H1 (cell line): ENCODE measurements at regions not wholly inside any gene's neighbourhood (a gene's known extent, or its start where the extent isn't known, plus 50 kb on each side); places are given as distances from the start of the nearest gene placed in this dataset.

Source experiments
- CTCF ChIA-PET: fragments of 300-600 bp; sonication (Branson Sonifier 250); formaldehyde crosslinking; loops from one replicate; lab custom pipeline; 2021; ENCODE audit not compliant: partially characterized antibody; lab: Charles Lee
- POLR2A ChIA-PET: fragments of 300-600 bp; sonication (Branson Sonifier 250); formaldehyde crosslinking; loops from one replicate; lab custom pipeline; 2021; ENCODE audit warnings: inconsistent platforms; ENCODE audit not compliant: partially characterized antibody; lab: Charles Lee
- DNase-seq, 2 experiments: peaks; one replicate each; pipeline versions ENCODE4 v3.0.0 to v3.0.0-alpha.2; 2010 to 2022; ENCODE audit warnings: low spot score in 2 of 2, low read depth in 1 of 2, mixed read lengths in 1 of 2
- FAIRE-seq: peaks from 2 replicates; lab custom pipeline; 2011; peaks lifted over from hg19 to GRCh38; lab: Jason Lieb, UNC
- H2AFZ ChIP-seq: 2 replicates; pipeline ENCODE4 v1.8.1; 2012; ENCODE audit warnings: low read length, inconsistent platforms
- H2AK5ac ChIP-seq: 2 replicates; pipeline ENCODE4 v1.6.1; 2013; ENCODE audit warnings: low read depth, low read length
- H2BK120ac ChIP-seq: replicated peaks from 2 replicates; pipeline ENCODE3; 2013; ENCODE audit warnings: low read depth, low read length, inconsistent platforms
- H2BK12ac ChIP-seq: 2 replicates; pipeline ENCODE4 v1.6.1; 2013; ENCODE audit warnings: low read depth, low read length
- H2BK15ac ChIP-seq: 2 replicates; pipeline ENCODE4 v1.6.1; 2013; ENCODE audit warnings: low read length
- H2BK20ac ChIP-seq: 2 replicates; pipeline ENCODE4 v1.6.1; 2013; ENCODE audit warnings: low read length
- H2BK5ac ChIP-seq: 2 replicates; pipeline ENCODE4 v1.6.1; 2013; ENCODE audit warnings: low read depth, low read length
- H3K14ac ChIP-seq: 2 replicates; pipeline ENCODE4 v1.6.1; 2013; ENCODE audit warnings: inconsistent platforms; ENCODE audit not compliant: insufficient read length
- H3K18ac ChIP-seq: 2 replicates; pipeline ENCODE4 v1.6.1; 2013; ENCODE audit warnings: low read length; ENCODE audit errors: extremely low read depth
- H3K23ac ChIP-seq: 2 replicates; pipeline ENCODE4 v1.6.1; 2013; ENCODE audit warnings: inconsistent platforms; ENCODE audit not compliant: insufficient read length
- H3K23me2 ChIP-seq: 2 replicates; pipeline ENCODE4 v1.6.1; 2013; ENCODE audit warnings: low read depth, low read length
- H3K27ac ChIP-seq: 2 replicates; pipeline ENCODE4 v1.6.1; 2011; ENCODE audit warnings: low read depth, low read length, inconsistent platforms
- H3K27me3 ChIP-seq, 4 experiments: replicated peaks in 1 of 4; 1 replicate in 1 of 4; 2 replicates in 3 of 4; pipeline versions ENCODE4 v1.6.1 to v1.8.1; 2011 to 2013; ENCODE audit warnings: low read length in 3 of 4, mild to moderate bottlenecking in 3 of 4, inconsistent platforms in 2 of 4, mixed read lengths in 2 of 4, moderate library complexity in 1 of 4; ENCODE audit not compliant: control insufficient read depth in 3 of 4, insufficient read depth in 3 of 4; ENCODE audit errors: extremely low read depth in 1 of 4
- H3K36me3 ChIP-seq, 4 experiments: 2 replicates each; pipeline versions ENCODE4 v1.6.1 to v1.8.1; 2011 to 2013; ENCODE audit warnings: mild to moderate bottlenecking in 4 of 4, low read length in 3 of 4, moderate library complexity in 2 of 4, control low read depth in 1 of 4, inconsistent platforms in 1 of 4; ENCODE audit not compliant: insufficient read depth in 4 of 4, control insufficient read depth in 2 of 4
- H3K4ac ChIP-seq: replicated peaks from 2 replicates; pipeline ENCODE3; 2013; ENCODE audit warnings: low read length, low read depth, mixed read lengths, inconsistent platforms; ENCODE audit not compliant: insufficient read length
- H3K4me1 ChIP-seq, 4 experiments: replicated peaks in 1 of 4; 1 replicate in 1 of 4; 2 replicates in 3 of 4; pipeline versions ENCODE4 v1.6.1 to v1.8.1; 2011 to 2013; ENCODE audit warnings: low read length in 3 of 4, inconsistent platforms in 2 of 4, mixed read lengths in 1 of 4; ENCODE audit not compliant: insufficient read depth in 4 of 4, control insufficient read depth in 3 of 4
- H3K4me2 ChIP-seq, 2 experiments: 2 replicates each; pipeline versions ENCODE4 v1.6.1 to v1.8.1; 2011 to 2013; ENCODE audit warnings: low read depth in 2 of 2, low read length in 2 of 2, control low read depth in 1 of 2, inconsistent platforms in 1 of 2, mild to moderate bottlenecking in 1 of 2; ENCODE audit not compliant: insufficient read depth in 1 of 2
- H3K4me3 ChIP-seq, 4 experiments: fragments of 200-600, 300-600 bp in 1 of 4; sonication (generic), shearing (Covaris generic), sonication (Bioruptor Twin) in 1 of 4; 2 replicates each; pipeline versions ENCODE4 v1.5.1 to v1.8.1; 2011 to 2016; ENCODE audit warnings: low read length in 4 of 4, low read depth in 3 of 4, control low read depth in 2 of 4, inconsistent platforms in 2 of 4, mild to moderate bottlenecking in 2 of 4, mixed read lengths in 1 of 4, moderate library complexity in 1 of 4; ENCODE audit not compliant: insufficient read depth in 2 of 4; ENCODE audit errors: extremely low read depth in 1 of 4
- H3K56ac ChIP-seq: replicated peaks from 2 replicates; pipeline ENCODE3; 2013; ENCODE audit warnings: low read depth, mild to moderate bottlenecking, mixed read lengths, low read length, inconsistent platforms; ENCODE audit not compliant: insufficient read length
- H3K79me1 ChIP-seq: 2 replicates; pipeline ENCODE4 v1.6.1; 2013; ENCODE audit warnings: low read depth, low read length, control low read depth
- H3K79me2 ChIP-seq, 2 experiments: 2 replicates each; pipeline versions ENCODE4 v1.6.1 to v1.8.1; 2012 to 2013; ENCODE audit warnings: low read length in 2 of 2, mild to moderate bottlenecking in 2 of 2, inconsistent platforms in 1 of 2; ENCODE audit not compliant: insufficient read depth in 2 of 2, control insufficient read depth in 1 of 2
- H3K9ac ChIP-seq, 4 experiments: replicated peaks in 1 of 4; 1 replicate in 1 of 4; 2 replicates in 3 of 4; pipeline versions ENCODE4 v1.6.1 to v1.8.1; 2011 to 2013; ENCODE audit warnings: low read depth in 3 of 4, low read length in 3 of 4, control low read depth in 2 of 4, mild to moderate bottlenecking in 2 of 4, moderate library complexity in 2 of 4, inconsistent platforms in 1 of 4; ENCODE audit errors: extremely low read depth in 1 of 4
- H3K9me3 ChIP-seq, 2 experiments: 2 replicates each; pipeline versions ENCODE4 v1.6.1 to v1.8.1; 2012 to 2013; ENCODE audit warnings: mild to moderate bottlenecking in 2 of 2, moderate library complexity in 2 of 2, control low read depth in 1 of 2, inconsistent platforms in 1 of 2, low read depth in 1 of 2, low read length in 1 of 2, mixed read lengths in 1 of 2; ENCODE audit not compliant: insufficient read depth in 2 of 2
- H4K20me1 ChIP-seq, 2 experiments: replicated peaks in 1 of 2; 2 replicates each; pipeline versions ENCODE3 to v1.8.1; 2011 to 2013; ENCODE audit warnings: inconsistent platforms in 2 of 2, low read length in 2 of 2, mild to moderate bottlenecking in 1 of 2; ENCODE audit not compliant: insufficient read depth in 2 of 2, control insufficient read depth in 1 of 2
- H4K5ac ChIP-seq: 2 replicates; pipeline ENCODE4 v1.6.1; 2013; ENCODE audit warnings: low read length, low read depth, mixed read lengths, inconsistent platforms; ENCODE audit not compliant: insufficient read length
- H4K8ac ChIP-seq: 2 replicates; pipeline ENCODE4 v1.8.0; 2013; ENCODE audit warnings: mild to moderate bottlenecking, moderate library complexity, low read length, inconsistent platforms; ENCODE audit not compliant: insufficient read depth; ENCODE audit errors: extremely low read depth
- H4K91ac ChIP-seq: replicated peaks from 2 replicates; pipeline ENCODE3; 2013; ENCODE audit warnings: low read length, mixed read lengths, inconsistent platforms; ENCODE audit not compliant: insufficient read length
- GABPA ChIP-seq: IDR thresholded peaks from 2 replicates; pipeline ENCODE4 v1.6.1; 2011; ENCODE audit warnings: mild to moderate bottlenecking, low read length, moderate library complexity, borderline replicate concordance; ENCODE audit not compliant: insufficient read depth
- KDM1A ChIP-seq: fragments of 200-600, 300-600 bp; sonication (generic); IDR thresholded peaks from 2 replicates; pipeline ENCODE4 v1.7.1; 2016; ENCODE audit warnings: mild to moderate bottlenecking, low read length, borderline replicate concordance
- POLR2AphosphoS5 ChIP-seq: IDR thresholded peaks from 2 replicates; pipeline ENCODE4 v1.6.1; 2011; ENCODE audit warnings: low read depth, low read length
- RAD21 ChIP-seq, 2 experiments: IDR thresholded peaks in 1 of 2; conservative IDR thresholded peaks in 1 of 2; 2 replicates each; pipeline ENCODE4 v1.6.1; 2011; ENCODE audit warnings: low read depth in 2 of 2, low read length in 2 of 2, improper control_type of control experiment in 1 of 2, inconsistent platforms in 1 of 2, mild to moderate bottlenecking in 1 of 2, moderate library complexity in 1 of 2
- SAP30 ChIP-seq: fragments of 300-600 bp; sonication (generic); IDR thresholded peaks from 2 replicates; pipeline ENCODE4 v1.7.1; 2012; ENCODE audit warnings: low read length, moderate library complexity, mild to moderate bottlenecking, inconsistent platforms; ENCODE audit not compliant: insufficient read depth, insufficient replicate concordance
- SP4 ChIP-seq: IDR thresholded peaks from 2 replicates; pipeline ENCODE4 v1.6.1; 2012; ENCODE audit warnings: low read length, inconsistent platforms
- TCF12 ChIP-seq: IDR thresholded peaks from 2 replicates; pipeline ENCODE4 v1.6.1; 2011; ENCODE audit warnings: low read depth, mild to moderate bottlenecking, low read length
- WGBS, 2 experiments: shearing (Covaris generic) in 1 of 2; methylation state at CpG; one replicate each; pipeline versions ENCODE4 v1.1.6 to v1.1.7; 2013 to 2015; ENCODE audit warnings: low lambda C conversion rate in 2 of 2, mixed read lengths in 2 of 2, inconsistent platforms in 1 of 2, low coverage in 1 of 2, missing lambda C conversion rate in 1 of 2; ENCODE audit not compliant: insufficient replicate concordance in 2 of 2, insufficient coverage in 1 of 2, insufficient read length in 1 of 2; ENCODE audit errors: extremely low coverage in 1 of 2, missing lambda C conversion rate in 1 of 2; 5-methylcytosine and 5-hydroxymethylcytosine counted together

DNA sequence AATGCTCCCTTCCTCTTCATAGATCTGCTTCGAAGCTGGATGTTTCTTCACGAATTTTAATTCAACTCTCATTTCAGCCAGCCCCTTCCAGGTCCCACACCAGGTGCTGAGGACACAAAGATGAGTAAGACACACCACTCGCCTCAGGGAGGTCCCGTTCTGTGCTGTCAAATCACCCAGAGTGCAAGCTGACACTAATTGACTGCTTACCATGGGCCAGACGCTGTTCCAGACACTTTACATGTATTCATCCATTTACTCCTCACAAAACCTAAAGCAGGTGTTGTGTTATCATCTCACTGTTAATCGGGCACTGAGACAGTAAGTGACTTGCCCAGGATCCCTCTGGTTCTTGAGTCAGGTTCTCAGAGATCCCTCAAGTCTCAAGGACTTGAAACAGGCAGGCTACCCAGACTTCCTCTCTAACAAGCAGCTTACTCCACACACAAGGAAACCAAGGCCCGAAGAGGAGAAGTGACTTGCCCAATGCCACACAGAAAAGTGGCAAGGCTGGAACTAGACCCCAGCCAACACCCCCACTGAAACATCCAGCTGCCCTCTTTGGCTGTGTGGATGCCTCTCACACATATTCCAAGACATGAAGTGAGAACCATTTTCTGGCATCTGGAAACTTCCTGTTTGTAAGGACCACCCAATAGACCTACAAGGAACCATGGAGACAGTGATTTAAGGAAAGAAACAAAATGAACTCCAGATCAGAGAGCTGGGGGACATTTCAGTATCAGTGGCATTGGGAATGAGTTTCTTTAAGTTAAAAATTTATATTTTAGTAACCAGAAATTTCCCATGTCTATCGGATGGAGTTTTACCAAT lies 174.5 kb downstream of the CDC5L start:
- no peak overlapping the region for H3K14ac ChIP-seq
- H2BK12ac ChIP-seq: 0 out of 2 replicates have a peak overlapping the region, but pooled peaks have one; percentile 63
- POLR2A ChIA-PET: interaction anchor here (1.1 kb wide), 1 partner anchor 10 kb away, joined by 4 read pairs; no protein-coding TSS in a partner anchor
- H3K4me2 ChIP-seq: no peak overlapping the region
- H3K23me2 ChIP-seq: no peaks in the 10 kb centered on the region
- no peak overlapping the region for H3K56ac ChIP-seq
- H2BK15ac ChIP-seq: 0 out of 2 replicates have a peak overlapping the region, but pooled peaks have one; percentile 72
- no peak overlapping the region for H3K9ac ChIP-seq
- no peak overlapping the region for H3K4ac ChIP-seq
- no peaks in the 10 kb centered on the region for H3K9me3 ChIP-seq
- no peaks in the 10 kb centered on the region for H4K20me1 ChIP-seq
- no peak for FAIRE-seq
- 87% methylated on average over 8 of the region's 8 CpGs; no CpG with 5 or more reads in 1 of the 2 experiments for WGBS, 2 experiments
- H3K4me1 ChIP-seq: peaks cover 0 to 8% (median 1%) of the 10 kb centered on the region in 4 experiments; a peak in 3 of 7 replicates
- no peak overlapping the region for H4K91ac ChIP-seq
- H4K5ac ChIP-seq: no peak overlapping the region
- H3K79me2 ChIP-seq: no peaks in the 10 kb centered on the region
- H3K18ac ChIP-seq: no peak overlapping the region; the same call in 1 of the 2 replicates
- no peak for TF ChIP-seq GABPA
- no peak for TF ChIP-seq TCF12
- TF ChIP-seq SAP30: no peak
- no peak for TF ChIP-seq SP4
- TF ChIP-seq RAD21 (IDR thresholded peaks at IDR 0.05 in 1 of 2, conservative IDR thresholded peaks at IDR 0.05 in 1 of 2; ENCODE audit: low read depth in 2 of 2, low read length in 2 of 2): no peak
- TF ChIP-seq POLR2AphosphoS5: no peak
- no peak for TF ChIP-seq KDM1A
- TF ChIP-seq, all 59 proteins: peak for 0
- Histone ChIP-seq H3K27me3 (no peaks in the 10 kb centered on the region), H3K23ac (no peak overlapping the region), H3K79me1 (no peaks in the 10 kb centered on the region), H2BK5ac (no peak overlapping the region), H3K4me3 (no peak overlapping the region), H3K36me3 (no peaks in the 10 kb centered on the region), H2AFZ (0 out of 2 replicates have a peak overlapping the region, but pooled peaks have one; percentile 35), H2AK5ac (0 out of 2 replicates have a peak overlapping the region, but pooled peaks have one; percentile 65), H2BK20ac (no peak overlapping the region), H2BK120ac (no peak overlapping the region), H4K8ac (no peak overlapping the region), H3K27ac (no peak overlapping the region)
- DNase-seq: no peak
- CTCF ChIA-PET: interaction anchor here (0.6 to 1.0 kb wide), 5 partner anchors 7 to 87 kb away, joined by 3 to 8 read pairs (median 3); no protein-coding TSS in a partner anchor
